Astrocyte (in vitro differentiated cells and primary cell): ENCODE measurements at regions not wholly inside any gene's neighbourhood (a gene's known extent, or its start where the extent isn't known, plus 50 kb on each side); places are given as distances from the start of the nearest gene placed in this dataset.

Source experiments
- DNase-seq: peaks from one replicate; pipeline ENCODE4 v3.0.0-alpha.2; 2010; ENCODE audit warnings: low read depth
- FAIRE-seq: peaks from 2 replicates; lab custom pipeline; 2011; peaks lifted over from hg19 to GRCh38; lab: Jason Lieb, UNC
- H2AFZ ChIP-seq: 2 replicates; pipeline ENCODE4 v1.6.0; 2012; ENCODE audit warnings: low read depth, low read length, inconsistent platforms
- H3K27ac ChIP-seq: 2 replicates; pipeline ENCODE4 v1.5.1; 2011; ENCODE audit warnings: low read depth, low read length, inconsistent platforms
- H3K27me3 ChIP-seq: 2 replicates; pipeline ENCODE4 v1.6.0; 2011; ENCODE audit warnings: low read length, inconsistent platforms; ENCODE audit not compliant: insufficient read depth
- H3K36me3 ChIP-seq: 2 replicates; pipeline ENCODE4 v1.5.1; 2011; ENCODE audit warnings: low read length, inconsistent platforms; ENCODE audit not compliant: insufficient read depth
- H3K4me1 ChIP-seq: 2 replicates; pipeline ENCODE4 v1.5.1; 2011; ENCODE audit warnings: low read length, inconsistent platforms; ENCODE audit not compliant: insufficient read depth
- H3K4me2 ChIP-seq: 2 replicates; pipeline ENCODE4 v1.6.0; 2012; ENCODE audit warnings: low read length, inconsistent platforms
- H3K4me3 ChIP-seq: 2 replicates; pipeline ENCODE4 v1.5.1; 2011; ENCODE audit warnings: low read depth, mild to moderate bottlenecking, low read length, inconsistent platforms; ENCODE audit not compliant: insufficient read depth
- H3K79me2 ChIP-seq: 2 replicates; pipeline ENCODE4 v1.6.0; 2012; ENCODE audit warnings: mild to moderate bottlenecking, low read length, inconsistent platforms; ENCODE audit not compliant: insufficient read depth
- H3K9ac ChIP-seq: 2 replicates; pipeline ENCODE4 v1.6.0; 2012; ENCODE audit warnings: mild to moderate bottlenecking, low read length, inconsistent platforms
- H3K9me3 ChIP-seq: 2 replicates; pipeline ENCODE4 v1.5.1; 2012; ENCODE audit warnings: low read depth, mild to moderate bottlenecking, low read length, inconsistent platforms; ENCODE audit not compliant: insufficient read depth
- H4K20me1 ChIP-seq: 2 replicates; pipeline ENCODE4 v1.6.0; 2012; ENCODE audit warnings: low read length, inconsistent platforms; ENCODE audit not compliant: insufficient read depth
- H3K27ac Mint-ChIP-seq: one replicate; pipeline ENCODE4 v1.8.0; 2021; ENCODE audit warnings: mild to moderate bottlenecking, mixed read lengths; ENCODE audit not compliant: unreplicated experiment
- H3K27me3 Mint-ChIP-seq: one replicate; pipeline ENCODE4 v1.8.0; 2021; ENCODE audit warnings: low read depth, mixed read lengths; ENCODE audit not compliant: unreplicated experiment
- H3K36me3 Mint-ChIP-seq: one replicate; pipeline ENCODE4 v1.8.0; 2021; ENCODE audit warnings: low read depth, mixed read lengths; ENCODE audit not compliant: unreplicated experiment
- H3K4me1 Mint-ChIP-seq: one replicate; pipeline ENCODE4 v1.8.0; 2021; ENCODE audit warnings: low read depth, mixed read lengths; ENCODE audit not compliant: unreplicated experiment
- H3K4me3 Mint-ChIP-seq: one replicate; pipeline ENCODE4 v1.8.0; 2021; ENCODE audit warnings: mild to moderate bottlenecking, moderate library complexity, mixed read lengths; ENCODE audit not compliant: unreplicated experiment
- H3K9me3 Mint-ChIP-seq: one replicate; pipeline ENCODE4 v1.8.0; 2021; ENCODE audit warnings: mild to moderate bottlenecking, mixed read lengths; ENCODE audit not compliant: unreplicated experiment
- CTCF ChIP-seq: IDR thresholded peaks from 2 replicates; pipeline ENCODE4 v1.5.1; 2011; ENCODE audit warnings: low read depth, mild to moderate bottlenecking, inconsistent platforms, low read length, moderate library complexity; ENCODE audit not compliant: insufficient read depth
- EZH2 ChIP-seq: IDR thresholded peaks from 2 replicates; pipeline ENCODE4 v1.6.1; 2012; ENCODE audit warnings: mild to moderate bottlenecking, low read length, inconsistent platforms; ENCODE audit not compliant: insufficient read depth

DNA sequence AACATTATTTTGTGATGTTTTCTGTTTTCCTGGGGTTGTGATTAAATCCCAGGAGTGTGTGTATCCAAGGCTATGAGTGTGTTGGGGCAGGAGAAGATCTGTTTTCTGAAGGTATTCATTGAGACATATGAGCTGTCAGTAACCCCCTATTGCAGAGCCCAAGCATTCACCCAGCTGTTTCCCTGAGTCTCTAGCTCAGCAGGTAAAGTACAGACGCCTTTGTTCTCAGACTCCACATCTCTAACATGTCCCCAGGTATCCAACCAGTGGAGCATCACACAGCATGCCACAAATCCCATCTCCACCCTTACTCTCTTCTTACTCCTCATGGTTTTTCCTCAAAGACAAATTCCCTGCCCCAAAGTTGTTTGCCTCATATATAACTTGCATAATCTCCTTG is 213.6 kb downstream of the PCDH20 start:
- no peaks in the 10 kb centered on the region for H4K20me1 ChIP-seq
- H3K4me1 ChIP-seq, result no peaks in the 10 kb centered on the region
- no peaks in the 10 kb centered on the region for H3K9me3 ChIP-seq
- H3K79me2 ChIP-seq, result no peaks in the 10 kb centered on the region
- no peaks in the 10 kb centered on the region for H3K36me3 ChIP-seq
- H3K4me3 ChIP-seq, result no peak overlapping the region
- H3K27me3 ChIP-seq, result no peaks in the 10 kb centered on the region
- no peak overlapping the region for H3K9ac ChIP-seq
- Mint-ChIP-seq H3K9me3 (no peaks in the 10 kb centered on the region), H3K27me3 (no peaks in the 10 kb centered on the region), H3K4me3 (no peak overlapping the region), H3K27ac (no peak overlapping the region), H3K36me3 (no peaks in the 10 kb centered on the region), H3K4me1 (no peaks in the 10 kb centered on the region)
- no peak overlapping the region for H3K27ac ChIP-seq
- H3K4me2 ChIP-seq, result no peak overlapping the region
- no peak for TF ChIP-seq EZH2
- TF ChIP-seq CTCF, result no peak
- H2AFZ ChIP-seq, result no peak overlapping the region
- FAIRE-seq (no peak), DNase-seq (no peak)

GRCh38 chr13:61192826-61193225 is 222.8 kb downstream of the PCDH20 start:
- H3K4me3 Mint-ChIP-seq, result no peak overlapping the region
- H3K36me3 ChIP-seq, result no peaks in the 10 kb centered on the region
- H3K4me2 ChIP-seq, result no peak overlapping the region
- no peak overlapping the region for H3K27ac Mint-ChIP-seq
- H3K79me2 ChIP-seq, result no peaks in the 10 kb centered on the region
- no peaks in the 10 kb centered on the region for H3K27me3 ChIP-seq
- H3K9ac ChIP-seq, result no peak overlapping the region
- H3K4me1 ChIP-seq, result no peaks in the 10 kb centered on the region
- H4K20me1 ChIP-seq, result no peaks in the 10 kb centered on the region
- TF ChIP-seq CTCF, result no peak
- no peak for TF ChIP-seq EZH2
- H2AFZ ChIP-seq, result no peak overlapping the region
- DNase-seq (no peak), FAIRE-seq (no peak)
- no peaks in the 10 kb centered on the region for H3K36me3 Mint-ChIP-seq
- no peaks in the 10 kb centered on the region for H3K9me3 ChIP-seq
- H3K27ac ChIP-seq, result no peak overlapping the region
- H3K4me1 Mint-ChIP-seq, result peaks cover 7% of the 10 kb centered on the region
- H3K4me3 ChIP-seq, result no peak overlapping the region
- no peaks in the 10 kb centered on the region for H3K9me3 Mint-ChIP-seq
- no peaks in the 10 kb centered on the region for H3K27me3 Mint-ChIP-seq

DNA sequence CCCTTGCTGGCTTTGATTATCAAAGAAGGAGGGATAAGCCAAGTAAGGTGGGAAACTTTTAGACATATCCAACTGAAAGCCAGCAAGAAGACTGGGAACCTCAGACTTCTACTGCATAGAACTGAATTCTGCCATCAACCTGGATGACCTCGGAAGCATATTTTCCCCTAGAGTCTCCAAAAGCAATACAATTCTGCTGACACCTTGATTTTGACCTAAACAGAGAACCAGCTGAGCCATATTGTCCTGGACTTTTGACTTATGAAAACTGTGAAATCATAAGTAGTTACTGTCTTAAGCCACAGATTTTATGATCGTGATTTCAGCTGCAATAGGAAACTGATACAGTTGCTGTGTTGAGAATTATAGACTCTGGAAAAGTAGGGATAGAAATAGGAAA is 227.6 kb downstream of the PCDH20 start:
- FAIRE-seq (no peak), DNase-seq (no peak)
- peaks cover 7% of the 10 kb centered on the region for H3K4me1 Mint-ChIP-seq
- no peaks in the 10 kb centered on the region for H3K36me3 Mint-ChIP-seq
- H3K27me3 Mint-ChIP-seq, result no peaks in the 10 kb centered on the region
- no peaks in the 10 kb centered on the region for H3K79me2 ChIP-seq
- no peaks in the 10 kb centered on the region for H3K9me3 Mint-ChIP-seq
- H3K27ac ChIP-seq, result no peak overlapping the region
- H3K4me3 Mint-ChIP-seq, result no peak overlapping the region
- no peak overlapping the region for H3K4me2 ChIP-seq
- no peak overlapping the region for H3K9ac ChIP-seq
- H3K9me3 ChIP-seq, result no peaks in the 10 kb centered on the region
- TF ChIP-seq EZH2 (no peak), CTCF (no peak)
- no peaks in the 10 kb centered on the region for H3K4me1 ChIP-seq
- no peaks in the 10 kb centered on the region for H3K27me3 ChIP-seq
- H3K4me3 ChIP-seq, result no peak overlapping the region
- no peak overlapping the region for H2AFZ ChIP-seq
- H4K20me1 ChIP-seq, result no peaks in the 10 kb centered on the region
- H3K36me3 ChIP-seq, result no peaks in the 10 kb centered on the region
- H3K27ac Mint-ChIP-seq, result no peak overlapping the region
